Neutrophil (primary cell): ENCODE measurements at regions not wholly inside any gene's neighbourhood (a gene's known extent, or its start where the extent isn't known, plus 50 kb on each side); places are given as distances from the start of the nearest gene placed in this dataset.
"Not testable (repeated sequence)": the region's sequence is repeated elsewhere in the genome, so short reads cannot be mapped to it uniquely, and the experiment has no call there.

ENCODE experiments used
- H3K27ac ChIP-seq: fragments of 200-600 bp; sonication (generic); 2 replicates; pipeline ENCODE4 v1.5.1; 2016; ENCODE audit warnings: mild to moderate bottlenecking, moderate library complexity
- H3K27me3 ChIP-seq: fragments of 200-600 bp; sonication (generic); 2 replicates; pipeline ENCODE4 v1.6.0; 2016; ENCODE audit warnings: mild to moderate bottlenecking
- H3K36me3 ChIP-seq: fragments of 200-600 bp; sonication (generic); 2 replicates; pipeline ENCODE4 v1.5.1; 2017
- H3K4me1 ChIP-seq, 2 experiments: fragments of 200-600 bp in 1 of 2; sonication (generic) in 1 of 2; 1 replicate in 1 of 2; 2 replicates in 1 of 2; pipeline versions ENCODE4 v1.5.1 to v1.6.1; 2013 to 2016; ENCODE audit warnings: low read depth in 1 of 2, low read length in 1 of 2, mild to moderate bottlenecking in 1 of 2, moderate library complexity in 1 of 2; ENCODE audit not compliant: control insufficient read depth in 1 of 2, insufficient read depth in 1 of 2
- H3K4me3 ChIP-seq, 2 experiments: fragments of 200-600 bp in 1 of 2; sonication (generic) in 1 of 2; 1 replicate in 1 of 2; 2 replicates in 1 of 2; pipeline ENCODE4 v1.5.1; 2013 to 2016; ENCODE audit warnings: low read depth in 1 of 2, low read length in 1 of 2, mild to moderate bottlenecking in 1 of 2, moderate library complexity in 1 of 2
- H3K9me3 ChIP-seq: fragments of 200-600 bp; sonication (generic); 2 replicates; pipeline ENCODE4 v1.5.1; 2016
- TF ChIP-seq, protein P1 (sequence below): fragments of 200-600 bp; sonication (generic); IDR thresholded peaks from 2 replicates; pipeline ENCODE4 v1.5.1; 2016; ENCODE audit warnings: antibody characterized with exemption

DNA sequence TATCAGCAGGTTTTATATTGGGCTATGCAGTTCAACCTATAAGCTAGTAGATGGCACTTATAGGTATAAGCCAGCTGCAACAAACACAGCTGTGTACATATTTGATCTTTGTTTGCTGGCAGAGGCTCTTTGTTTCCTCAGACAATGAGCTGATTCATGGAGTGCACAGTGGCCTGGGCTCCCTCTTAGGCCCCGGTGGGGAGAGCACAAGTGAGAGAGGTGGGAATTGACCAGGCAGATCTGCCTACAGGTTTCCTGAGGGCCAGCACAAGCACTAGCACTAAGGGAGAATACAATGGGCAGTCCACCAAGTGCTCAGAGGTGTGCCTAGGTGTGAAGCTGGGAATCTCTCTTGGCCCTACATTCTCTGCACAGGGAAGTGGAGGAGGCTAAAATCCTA, 1390.7 kb downstream of the SLITRK5 start:
- TF ChIP-seq, protein P1, sequence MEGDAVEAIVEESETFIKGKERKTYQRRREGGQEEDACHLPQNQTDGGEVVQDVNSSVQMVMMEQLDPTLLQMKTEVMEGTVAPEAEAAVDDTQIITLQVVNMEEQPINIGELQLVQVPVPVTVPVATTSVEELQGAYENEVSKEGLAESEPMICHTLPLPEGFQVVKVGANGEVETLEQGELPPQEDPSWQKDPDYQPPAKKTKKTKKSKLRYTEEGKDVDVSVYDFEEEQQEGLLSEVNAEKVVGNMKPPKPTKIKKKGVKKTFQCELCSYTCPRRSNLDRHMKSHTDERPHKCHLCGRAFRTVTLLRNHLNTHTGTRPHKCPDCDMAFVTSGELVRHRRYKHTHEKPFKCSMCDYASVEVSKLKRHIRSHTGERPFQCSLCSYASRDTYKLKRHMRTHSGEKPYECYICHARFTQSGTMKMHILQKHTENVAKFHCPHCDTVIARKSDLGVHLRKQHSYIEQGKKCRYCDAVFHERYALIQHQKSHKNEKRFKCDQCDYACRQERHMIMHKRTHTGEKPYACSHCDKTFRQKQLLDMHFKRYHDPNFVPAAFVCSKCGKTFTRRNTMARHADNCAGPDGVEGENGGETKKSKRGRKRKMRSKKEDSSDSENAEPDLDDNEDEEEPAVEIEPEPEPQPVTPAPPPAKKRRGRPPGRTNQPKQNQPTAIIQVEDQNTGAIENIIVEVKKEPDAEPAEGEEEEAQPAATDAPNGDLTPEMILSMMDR, result no peak
- Histone ChIP-seq H3K4me3 (no peak overlapping the region), H3K27ac (no peak overlapping the region), H3K36me3 (no peaks in the 10 kb centered on the region), H3K27me3 (no peaks in the 10 kb centered on the region), H3K9me3 (no peaks in the 10 kb centered on the region), H3K4me1 (no peaks in the 10 kb centered on the region)

- no peaks in the 10 kb centered on the region for H3K9me3 ChIP-seq
- H3K27ac ChIP-seq, result no peak overlapping the region
- no peaks in the 10 kb centered on the region for H3K27me3 ChIP-seq
- H3K4me3 ChIP-seq, result no peak overlapping the region
- no peaks in the 10 kb centered on the region for H3K36me3 ChIP-seq
- TF ChIP-seq, protein P1, result no peak
- no peaks in the 10 kb centered on the region for H3K4me1 ChIP-seq
Observed at GRCh38 chr13:89066868-89067466, 1395.8 kb downstream of the SLITRK5 start.

DNA sequence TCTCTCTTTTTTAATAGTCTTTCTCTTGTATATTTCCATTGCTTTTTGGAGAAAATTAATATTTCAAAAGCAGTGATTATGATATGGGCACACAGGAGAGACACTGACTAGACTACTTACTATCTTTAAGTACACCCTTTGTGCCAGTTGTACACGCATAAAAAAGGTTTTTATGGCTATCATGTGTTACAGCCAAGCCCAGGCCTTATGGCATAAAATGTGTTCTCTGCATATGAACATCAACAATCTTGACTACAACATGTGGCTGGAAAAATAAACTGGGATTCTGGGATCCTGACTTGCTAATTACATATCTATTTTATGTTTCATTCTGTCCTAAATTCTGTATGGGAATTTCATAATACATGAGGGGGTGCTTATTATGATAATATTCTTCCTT, 1401.8 kb downstream of the SLITRK5 start:
- Histone ChIP-seq H3K36me3 (no peaks in the 10 kb centered on the region), H3K4me1 (no peaks in the 10 kb centered on the region), H3K4me3 (no peak overlapping the region), H3K27me3 (no peaks in the 10 kb centered on the region), H3K9me3 (no peaks in the 10 kb centered on the region), H3K27ac (no peak overlapping the region)
- TF ChIP-seq, protein P1, result no peak

- TF ChIP-seq, protein P1, result no peak
- no peaks in the 10 kb centered on the region for H3K9me3 ChIP-seq
- H3K27me3 ChIP-seq, result no peaks in the 10 kb centered on the region
- H3K36me3 ChIP-seq, result no peaks in the 10 kb centered on the region
- no peak overlapping the region for H3K27ac ChIP-seq
- H3K4me1 ChIP-seq, result no peaks in the 10 kb centered on the region
- H3K4me3 ChIP-seq, result no peak overlapping the region
Observed at GRCh38 chr13:89076622-89077021, 1405.5 kb downstream of the SLITRK5 start.

DNA sequence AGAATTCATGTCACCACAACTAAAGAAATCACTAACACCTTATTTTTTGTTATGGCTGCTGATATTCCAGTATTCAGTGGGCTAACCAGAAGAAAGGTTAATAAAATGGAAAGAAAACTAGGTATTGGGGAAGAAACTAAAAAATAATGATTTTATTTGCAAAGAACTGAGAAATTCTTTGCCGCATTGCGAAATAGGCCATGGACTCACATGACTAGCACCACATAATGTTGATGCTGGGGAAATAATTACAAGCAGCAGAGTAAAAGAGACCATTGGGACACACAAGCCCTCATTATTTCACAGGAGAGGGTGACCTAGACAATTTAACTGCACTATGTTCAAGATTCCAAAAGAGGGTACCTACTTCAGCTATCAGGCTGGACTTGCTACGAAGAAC, 1411.5 kb downstream of the SLITRK5 start:
- no peaks in the 10 kb centered on the region for H3K4me1 ChIP-seq
- no peaks in the 10 kb centered on the region for H3K27me3 ChIP-seq
- no peak overlapping the region for H3K4me3 ChIP-seq
- TF ChIP-seq, protein P1, result no peak
- no peak overlapping the region for H3K27ac ChIP-seq
- no peaks in the 10 kb centered on the region for H3K36me3 ChIP-seq
- H3K9me3 ChIP-seq, result no peaks in the 10 kb centered on the region

DNA sequence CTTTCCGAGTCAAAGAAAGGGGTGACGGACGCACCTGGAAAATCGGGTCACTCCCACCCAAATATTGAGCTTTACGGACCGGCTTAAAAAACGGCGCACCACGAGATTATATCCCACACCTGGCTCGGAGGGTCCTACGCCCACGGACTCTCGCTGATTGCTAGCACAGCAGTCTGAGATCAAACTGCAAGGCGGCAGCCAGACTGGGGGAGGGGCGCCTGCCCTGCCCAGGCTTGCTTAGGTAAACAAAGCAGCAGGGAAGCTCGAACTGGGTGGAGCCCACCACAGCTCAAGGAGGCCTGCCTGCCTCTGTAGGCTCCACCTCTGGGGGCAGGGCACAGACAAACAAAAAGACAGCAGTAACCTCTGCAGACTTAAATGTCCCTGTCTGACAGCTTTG, 1416.9 kb downstream of the SLITRK5 start:
- H3K9me3 ChIP-seq, H3K27ac ChIP-seq, H3K36me3 ChIP-seq, H3K4me1 ChIP-seq, H3K4me3 ChIP-seq, H3K27me3 ChIP-seq: not testable (repeated sequence)
